H9 (cell line): ENCODE measurements at regions not wholly inside any gene's neighbourhood (a gene's known extent, or its start where the extent isn't known, plus 50 kb on each side); places are given as distances from the start of the nearest gene placed in this dataset.

ENCODE experiments used
- DNase-seq: peaks from one replicate; pipeline ENCODE4 v3.0.0-alpha.2; 2017
- H2AFZ ChIP-seq: one replicate; pipeline ENCODE4 v1.6.1; 2013; ENCODE audit warnings: mild to moderate bottlenecking, low read length, control low read depth, moderate library complexity
- H2AK5ac ChIP-seq: 2 replicates; pipeline ENCODE4 v1.6.1; 2013; ENCODE audit warnings: low read length, control low read depth, mixed read lengths; ENCODE audit not compliant: insufficient read length
- H2BK120ac ChIP-seq: one replicate; pipeline ENCODE4 v1.6.1; 2013; ENCODE audit warnings: low read depth, mild to moderate bottlenecking, low read length, control low read depth, inconsistent platforms; ENCODE audit not compliant: poor library complexity, severe bottlenecking
- H2BK12ac ChIP-seq: 2 replicates; pipeline ENCODE4 v1.6.1; 2013; ENCODE audit warnings: low read length, control low read depth, mixed read lengths, low read depth; ENCODE audit not compliant: insufficient read length
- H2BK15ac ChIP-seq: 2 replicates; pipeline ENCODE4 v1.6.1; 2013; ENCODE audit warnings: low read depth, low read length, control low read depth
- H2BK20ac ChIP-seq: one replicate; pipeline ENCODE4 v1.6.1; 2013; ENCODE audit warnings: low read depth, mild to moderate bottlenecking, low read length, control low read depth, inconsistent platforms; ENCODE audit not compliant: poor library complexity, severe bottlenecking
- H2BK5ac ChIP-seq: 2 replicates; pipeline ENCODE4 v1.6.1; 2013; ENCODE audit warnings: low read length, control low read depth, mixed read lengths; ENCODE audit not compliant: insufficient read length
- H3K14ac ChIP-seq: 2 replicates; pipeline ENCODE4 v1.6.1; 2013; ENCODE audit warnings: low read length, control low read depth; ENCODE audit not compliant: insufficient read depth
- H3K18ac ChIP-seq: 2 replicates; pipeline ENCODE4 v1.6.1; 2013; ENCODE audit warnings: low read depth, mild to moderate bottlenecking, mixed read lengths, low read length, control low read depth; ENCODE audit not compliant: insufficient read length
- H3K23ac ChIP-seq: 2 replicates; pipeline ENCODE4 v1.6.1; 2013; ENCODE audit warnings: low read length, control low read depth, mixed read lengths, low read depth; ENCODE audit not compliant: insufficient read length
- H3K23me2 ChIP-seq: 2 replicates; pipeline ENCODE4 v1.6.1; 2013; ENCODE audit warnings: low read depth, mild to moderate bottlenecking, mixed read lengths, low read length, control low read depth; ENCODE audit not compliant: insufficient read length, poor library complexity, severe bottlenecking
- H3K27ac ChIP-seq: 2 replicates; pipeline ENCODE4 v1.5.1; 2013; ENCODE audit warnings: low read length, control low read depth, mixed read lengths, low read depth; ENCODE audit not compliant: insufficient read length
- H3K27me3 ChIP-seq: 2 replicates; pipeline ENCODE4 v1.6.1; 2013; ENCODE audit warnings: low read length, control low read depth, inconsistent platforms; ENCODE audit not compliant: insufficient read depth
- H3K4ac ChIP-seq: 2 replicates; pipeline ENCODE4 v1.6.1; 2013; ENCODE audit warnings: low read depth, mild to moderate bottlenecking, control low read depth, inconsistent platforms, low read length, moderate library complexity
- H3K4me1 ChIP-seq: 2 replicates; pipeline ENCODE4 v1.6.1; 2013; ENCODE audit warnings: low read length, control low read depth, inconsistent platforms; ENCODE audit not compliant: insufficient read depth
- H3K4me2 ChIP-seq: 2 replicates; pipeline ENCODE4 v1.6.1; 2013; ENCODE audit warnings: low read length, control low read depth, mixed read lengths; ENCODE audit not compliant: insufficient read length, insufficient read depth
- H3K56ac ChIP-seq: 2 replicates; pipeline ENCODE4 v1.6.1; 2013; ENCODE audit warnings: low read depth, mild to moderate bottlenecking, mixed read lengths, low read length, control low read depth; ENCODE audit not compliant: insufficient read length
- H3K79me1 ChIP-seq: 2 replicates; pipeline ENCODE4 v1.6.1; 2013; ENCODE audit warnings: low read depth, mild to moderate bottlenecking, moderate library complexity, low read length, control low read depth, inconsistent platforms; ENCODE audit not compliant: insufficient read depth, poor library complexity, severe bottlenecking
- H3K79me2 ChIP-seq: 2 replicates; pipeline ENCODE4 v1.6.1; 2013; ENCODE audit warnings: low read length, control low read depth, inconsistent platforms; ENCODE audit not compliant: insufficient read depth
- H3K9ac ChIP-seq: 2 replicates; pipeline ENCODE4 v1.6.1; 2013; ENCODE audit warnings: low read length, control low read depth, mixed read lengths; ENCODE audit not compliant: insufficient read length; ENCODE audit errors: extremely low read depth
- H3K9me3 ChIP-seq: one replicate; pipeline ENCODE4 v1.6.1; 2013; ENCODE audit warnings: low read depth, low read length, inconsistent platforms; ENCODE audit not compliant: control insufficient read depth
- H3T11ph ChIP-seq: one replicate; pipeline ENCODE4 v1.6.1; 2013; ENCODE audit warnings: mild to moderate bottlenecking, low read length, control low read depth, inconsistent platforms
- H4K20me1 ChIP-seq: one replicate; pipeline ENCODE4 v1.6.1; 2013; ENCODE audit not compliant: control insufficient read depth, insufficient read length, insufficient read depth
- H4K5ac ChIP-seq: 2 replicates; pipeline ENCODE4 v1.6.1; 2013; ENCODE audit warnings: low read depth, mild to moderate bottlenecking, mixed read lengths, low read length, control low read depth; ENCODE audit not compliant: insufficient read length
- H4K8ac ChIP-seq: replicated peaks from 2 replicates; pipeline ENCODE4 v1.6.1; 2013; ENCODE audit warnings: low read length, control low read depth, mixed read lengths, low read depth; ENCODE audit not compliant: insufficient read length
- H4K91ac ChIP-seq: 2 replicates; pipeline ENCODE4 v1.6.1; 2013; ENCODE audit warnings: low read depth, mild to moderate bottlenecking, moderate library complexity, mixed read lengths, low read length, control low read depth; ENCODE audit not compliant: insufficient read length
- H3K27ac Mint-ChIP-seq, 3 experiments: 2 replicates in 2 of 3; 3 replicates in 1 of 3; pipeline ENCODE4 v1.8.0; 2020 to 2021; ENCODE audit warnings: mixed read lengths in 3 of 3, mild to moderate bottlenecking in 1 of 3, moderate library complexity in 1 of 3
- H3K27me3 Mint-ChIP-seq: 2 replicates; pipeline ENCODE4 v1.8.0; 2021; ENCODE audit warnings: low read depth, mild to moderate bottlenecking, moderate library complexity, mixed read lengths
- H3K36me3 Mint-ChIP-seq, 3 experiments: 2 replicates in 2 of 3; 3 replicates in 1 of 3; pipeline ENCODE4 v1.8.0; 2020 to 2021; ENCODE audit warnings: low read depth in 3 of 3, mixed read lengths in 3 of 3; ENCODE audit not compliant: insufficient read depth in 1 of 3
- H3K4me1 Mint-ChIP-seq, 2 experiments: 2 replicates each; pipeline ENCODE4 v1.8.0; 2020; ENCODE audit warnings: mixed read lengths in 2 of 2
- H3K4me3 Mint-ChIP-seq, 2 experiments: 2 replicates in 1 of 2; 3 replicates in 1 of 2; pipeline ENCODE4 v1.8.0; 2020 to 2021; ENCODE audit warnings: mild to moderate bottlenecking in 2 of 2, mixed read lengths in 2 of 2, moderate library complexity in 1 of 2
- H3K9me3 Mint-ChIP-seq, 2 experiments: 2 replicates in 1 of 2; 3 replicates in 1 of 2; pipeline ENCODE4 v1.8.0; 2020; ENCODE audit warnings: mild to moderate bottlenecking in 2 of 2, mixed read lengths in 2 of 2, moderate library complexity in 1 of 2
- CTCF ChIP-seq: fragments of 200-600 bp; sonication (generic); conservative IDR thresholded peaks from 3 replicates; pipeline ENCODE4 v1.8.0; 2021; ENCODE audit warnings: antibody characterized with exemption, mild to moderate bottlenecking
- WGBS: extraction: QIAGEN DNeasy Blood & Tissue Kit; methylation state at CpG from one replicate; pipeline ENCODE4 v1.1.7; 2013; ENCODE audit warnings: missing lambda C conversion rate, low lambda C conversion rate, mixed read lengths; ENCODE audit not compliant: insufficient read length; ENCODE audit errors: extremely low coverage; 5-methylcytosine and 5-hydroxymethylcytosine counted together

GRCh38 chr15:93180128-93180527 is 91.1 kb upstream of the RGMA start:
- no peak overlapping the region for H3T11ph ChIP-seq
- no peak overlapping the region for H4K8ac ChIP-seq
- no peak overlapping the region for H2BK120ac ChIP-seq
- H3K27me3 ChIP-seq: no peaks in the 10 kb centered on the region
- H4K91ac ChIP-seq: no peak overlapping the region
- no peak overlapping the region for H2AK5ac ChIP-seq
- peak overlapping the region in 1 of 3 experiments; percentile 85; a peak in 1 of 7 replicates for H3K27ac Mint-ChIP-seq
- no peaks in the 10 kb centered on the region for H3K9me3 Mint-ChIP-seq
- H3K9ac ChIP-seq: no peak overlapping the region
- peaks cover 27% of the 10 kb centered on the region for H3K27me3 Mint-ChIP-seq
- H3K36me3 Mint-ChIP-seq: peaks cover 0 to 1% (median 0%) of the 10 kb centered on the region in 3 experiments; a peak in 2 of 7 replicates
- H3K4me1 ChIP-seq: peaks cover 13% of the 10 kb centered on the region; the same call in 1 of the 2 replicates
- H4K20me1 ChIP-seq: peaks cover 2% of the 10 kb centered on the region
- H3K23ac ChIP-seq: no peak overlapping the region
- H2BK12ac ChIP-seq: no peak overlapping the region
- no peak for TF ChIP-seq CTCF
- H3K4me2 ChIP-seq: no peak overlapping the region
- no peak overlapping the region for H2AFZ ChIP-seq
- no peaks in the 10 kb centered on the region for H3K23me2 ChIP-seq
- no peaks in the 10 kb centered on the region for H3K9me3 ChIP-seq
- H3K14ac ChIP-seq: peak overlapping the region; percentile 42; the same call in 1 of the 2 replicates
- H4K5ac ChIP-seq: no peak overlapping the region
- no peak for DNase-seq
- no peak overlapping the region for H2BK20ac ChIP-seq
- WGBS: no CpG with 5 or more reads among the region's 7 CpGs
- no peaks in the 10 kb centered on the region for H3K79me1 ChIP-seq
- no peak overlapping the region for H3K27ac ChIP-seq
- H2BK15ac ChIP-seq: no peak overlapping the region
- H3K56ac ChIP-seq: no peak overlapping the region
- no peak overlapping the region for H3K18ac ChIP-seq
- no peaks in the 10 kb centered on the region for H3K79me2 ChIP-seq
- peaks cover 36% of the 10 kb centered on the region in 2 experiments for H3K4me1 Mint-ChIP-seq
- no peak overlapping the region for H2BK5ac ChIP-seq
- H3K4me3 Mint-ChIP-seq: peak overlapping the region in 1 of 2 experiments; percentile 55; a peak in 1 of 5 replicates
- H3K4ac ChIP-seq: no peak overlapping the region
